ENCODE measurements at regions not wholly inside any gene's neighbourhood (a gene's known extent, or its start where the extent isn't known, plus 50 kb on each side); places are given as distances from the start of the nearest gene placed in this dataset.

GRCh38 chr14:65852689-65853088 lies 440.2 kb downstream of the FUT8 start:
- Histone ChIP-seq H2AFZ (ENCODE audit: low read depth) (no peak overlapping the region), H3K4me2 (no peak overlapping the region), H3K36me3 (ENCODE audit: insufficient read depth) (no peaks in the 10 kb centered on the region), H3K79me2 (ENCODE audit: insufficient read depth, low read depth) (no peaks in the 10 kb centered on the region), H4K20me1 (ENCODE audit: insufficient read depth) (no peaks in the 10 kb centered on the region), H3K4me3 (IDR thresholded peaks at IDR 0.05; ENCODE audit: insufficient read depth, low read depth, low read length) (no peak overlapping the region), H3K9ac (no peak overlapping the region), H3K27ac (no peak overlapping the region), H3K4me1 (ENCODE audit: low read depth, poor library complexity, severe bottlenecking) (no peaks in the 10 kb centered on the region), H3K27me3 (ENCODE audit: insufficient read depth, low read depth) (no peaks in the 10 kb centered on the region)
- no peak for TF ChIP-seq CTCF (conservative IDR thresholded peaks at IDR 0.05; ENCODE audit: low read depth, low read length)

- Histone ChIP-seq H3K9ac (no peak overlapping the region), H3K79me2 (ENCODE audit: insufficient read depth, low read depth) (no peaks in the 10 kb centered on the region), H2AFZ (ENCODE audit: low read depth) (no peak overlapping the region), H4K20me1 (ENCODE audit: insufficient read depth) (no peaks in the 10 kb centered on the region), H3K4me3 (IDR thresholded peaks at IDR 0.05; ENCODE audit: insufficient read depth, low read depth, low read length) (no peak overlapping the region), H3K27ac (no peak overlapping the region), H3K4me2 (no peak overlapping the region), H3K36me3 (ENCODE audit: insufficient read depth) (no peaks in the 10 kb centered on the region), H3K27me3 (ENCODE audit: insufficient read depth, low read depth) (no peaks in the 10 kb centered on the region), H3K4me1 (ENCODE audit: low read depth, poor library complexity, severe bottlenecking) (no peaks in the 10 kb centered on the region)
- TF ChIP-seq CTCF (conservative IDR thresholded peaks at IDR 0.05; ENCODE audit: low read depth, low read length), result no peak
These were observed 441.0 kb downstream of the FUT8 start for GRCh38 chr14:65853407-65853955.

GRCh38 chr14:65854215-65854614 lies 441.7 kb downstream of the FUT8 start:
- Histone ChIP-seq H3K4me2 (no peak overlapping the region), H4K20me1 (ENCODE audit: insufficient read depth) (no peaks in the 10 kb centered on the region), H3K9ac (no peak overlapping the region), H3K4me3 (IDR thresholded peaks at IDR 0.05; ENCODE audit: insufficient read depth, low read depth, low read length) (no peak overlapping the region), H3K27me3 (ENCODE audit: insufficient read depth, low read depth) (no peaks in the 10 kb centered on the region), H2AFZ (ENCODE audit: low read depth) (no peak overlapping the region), H3K79me2 (ENCODE audit: insufficient read depth, low read depth) (no peaks in the 10 kb centered on the region), H3K4me1 (ENCODE audit: low read depth, poor library complexity, severe bottlenecking) (no peaks in the 10 kb centered on the region), H3K36me3 (ENCODE audit: insufficient read depth) (no peaks in the 10 kb centered on the region), H3K27ac (no peak overlapping the region)
- TF ChIP-seq CTCF (conservative IDR thresholded peaks at IDR 0.05; ENCODE audit: low read depth, low read length), result no peak

GRCh38 chr14:65860956-65861611 lies 448.6 kb downstream of the FUT8 start:
- H3K4me2 ChIP-seq, result no peak overlapping the region
- H3K27ac ChIP-seq, result no peak overlapping the region
- no peak overlapping the region for H2AFZ ChIP-seq (ENCODE audit: low read depth)
- no peak overlapping the region for H3K9ac ChIP-seq
- no peaks in the 10 kb centered on the region for H3K36me3 ChIP-seq (ENCODE audit: insufficient read depth)
- no peaks in the 10 kb centered on the region for H3K27me3 ChIP-seq (ENCODE audit: insufficient read depth, low read depth)
- H4K20me1 ChIP-seq (ENCODE audit: insufficient read depth), result no peaks in the 10 kb centered on the region
- no peaks in the 10 kb centered on the region for H3K4me1 ChIP-seq (ENCODE audit: low read depth, poor library complexity, severe bottlenecking)
- H3K79me2 ChIP-seq (ENCODE audit: insufficient read depth, low read depth), result no peaks in the 10 kb centered on the region
- TF ChIP-seq CTCF (conservative IDR thresholded peaks at IDR 0.05; ENCODE audit: low read depth, low read length), result no peak
- no peak overlapping the region for H3K4me3 ChIP-seq (IDR thresholded peaks at IDR 0.05; ENCODE audit: insufficient read depth, low read depth, low read length)

Measured in KMS-11 (cell line).